ENCODE measurements at regions not wholly inside any gene's neighbourhood (a gene's known extent, or its start where the extent isn't known, plus 50 kb on each side); places are given as distances from the start of the nearest gene placed in this dataset.

- Histone ChIP-seq H3K27me3 (ENCODE audit: low read depth) (no peaks in the 10 kb centered on the region), H3K4me3 (no peak overlapping the region), H3K9me3 (replicated peaks) (no peaks in the 10 kb centered on the region), H3K27ac (replicated peaks) (no peak overlapping the region), H3K4me1 (no peaks in the 10 kb centered on the region), H3K36me3 (no peaks in the 10 kb centered on the region)
- DNase-seq = no peak
- no peak for TF ChIP-seq CTCF (IDR thresholded peaks at IDR 0.05; ENCODE audit: borderline replicate concordance)
- intact Hi-C loops (cut with micrococcal nuclease) = no loop called here
Measured at GRCh38 chr6:141028791-141029280, 1103.9 kb upstream of the GJE1 start.

GRCh38 chr6:141026504-141026903, 1106.2 kb upstream of the GJE1 start:
- no peaks in the 10 kb centered on the region for H3K4me1 ChIP-seq
- peaks cover 5% of the 10 kb centered on the region for H3K9me3 ChIP-seq (replicated peaks)
- no peak overlapping the region for H3K27ac ChIP-seq (replicated peaks)
- H3K36me3 ChIP-seq = no peaks in the 10 kb centered on the region
- intact Hi-C loops (cut with micrococcal nuclease) = no loop called here
- DNase-seq = no peak
- H3K4me3 ChIP-seq = no peak overlapping the region
- H3K27me3 ChIP-seq (ENCODE audit: low read depth) = no peaks in the 10 kb centered on the region
- no peak for TF ChIP-seq CTCF (IDR thresholded peaks at IDR 0.05; ENCODE audit: borderline replicate concordance)

- Histone ChIP-seq H3K4me3 (no peak overlapping the region), H3K4me1 (no peaks in the 10 kb centered on the region), H3K36me3 (no peaks in the 10 kb centered on the region), H3K27me3 (ENCODE audit: low read depth) (no peaks in the 10 kb centered on the region), H3K9me3 (replicated peaks) (peaks cover 5% of the 10 kb centered on the region), H3K27ac (replicated peaks) (no peak overlapping the region)
- intact Hi-C loops (cut with micrococcal nuclease) = no loop called here
- TF ChIP-seq CTCF (IDR thresholded peaks at IDR 0.05; ENCODE audit: borderline replicate concordance) = no peak
- DNase-seq = no peak
Measured at GRCh38 chr6:141024526-141024925, 1108.2 kb upstream of the GJE1 start.

DNA sequence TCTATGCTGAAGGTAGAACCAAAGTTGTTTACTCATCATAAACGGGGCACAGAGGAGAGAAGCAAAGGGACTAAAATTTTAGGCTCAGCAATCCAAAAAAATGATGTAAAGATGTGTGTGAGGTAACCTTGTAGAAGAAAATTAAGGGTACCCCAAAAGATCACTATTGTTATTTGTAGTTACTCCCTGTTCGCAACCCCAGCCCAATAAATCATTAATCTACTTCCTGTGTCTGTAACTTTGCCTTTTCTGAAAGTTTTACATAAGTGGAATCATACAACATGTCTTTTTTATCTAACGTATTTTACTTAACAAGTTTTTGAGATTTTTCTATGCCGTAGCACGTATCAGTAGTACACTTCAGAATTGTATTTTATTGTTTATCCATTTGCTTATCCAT, 1114.8 kb upstream of the GJE1 start:
- Histone ChIP-seq H3K4me3 (no peak overlapping the region), H3K27ac (replicated peaks) (no peak overlapping the region), H3K4me1 (no peaks in the 10 kb centered on the region), H3K9me3 (replicated peaks) (peaks cover 9% of the 10 kb centered on the region), H3K27me3 (ENCODE audit: low read depth) (no peaks in the 10 kb centered on the region), H3K36me3 (no peaks in the 10 kb centered on the region)
- TF ChIP-seq CTCF (IDR thresholded peaks at IDR 0.05; ENCODE audit: borderline replicate concordance) = no peak
- intact Hi-C loops (cut with micrococcal nuclease) = no loop called here
- DNase-seq = no peak

DNA sequence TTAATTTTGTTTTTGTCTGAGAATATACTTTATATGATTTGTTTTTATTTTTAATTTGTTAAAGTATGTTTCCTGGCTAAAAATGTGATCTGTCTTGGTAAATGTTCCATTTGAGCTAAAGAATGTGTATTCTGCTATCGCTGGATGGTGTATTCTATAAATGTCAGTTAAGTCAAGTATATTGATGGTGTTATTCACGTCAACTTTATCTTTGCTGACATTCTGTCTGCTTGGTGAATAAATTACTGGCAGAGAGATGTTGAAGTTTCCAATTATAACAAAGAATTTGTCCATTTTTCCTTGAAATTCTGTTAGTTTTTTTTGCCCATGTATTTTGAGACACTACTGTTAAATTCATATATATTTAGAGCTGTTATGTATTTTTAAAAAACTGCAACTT, 1131.8 kb upstream of the GJE1 start:
- H3K9me3 ChIP-seq (replicated peaks) = no peaks in the 10 kb centered on the region
- H3K27me3 ChIP-seq (ENCODE audit: low read depth) = no peaks in the 10 kb centered on the region
- H3K4me3 ChIP-seq = no peak overlapping the region
- H3K36me3 ChIP-seq = no peaks in the 10 kb centered on the region
- no peak overlapping the region for H3K27ac ChIP-seq (replicated peaks)
- TF ChIP-seq CTCF (IDR thresholded peaks at IDR 0.05; ENCODE audit: borderline replicate concordance) = no peak
- intact Hi-C loops (cut with micrococcal nuclease) = no loop called here
- H3K4me1 ChIP-seq = no peaks in the 10 kb centered on the region
- no peak for DNase-seq

- peaks cover 6% of the 10 kb centered on the region for H3K4me1 ChIP-seq
- no peaks in the 10 kb centered on the region for H3K27me3 ChIP-seq (ENCODE audit: low read depth)
- H3K36me3 ChIP-seq = no peaks in the 10 kb centered on the region
- H3K9me3 ChIP-seq (replicated peaks) = peaks cover 18% of the 10 kb centered on the region
- no peak overlapping the region for H3K27ac ChIP-seq (replicated peaks)
- no peak for TF ChIP-seq CTCF (IDR thresholded peaks at IDR 0.05; ENCODE audit: borderline replicate concordance)
- intact Hi-C loops (cut with micrococcal nuclease) = no loop called here
- H3K4me3 ChIP-seq = no peak overlapping the region
- DNase-seq = no peak
Measured at GRCh38 chr6:140993515-140993914, 1139.2 kb upstream of the GJE1 start.
